Adrenal gland (tissue), 5 donors: ENCODE measurements at regions not wholly inside any gene's neighbourhood (a gene's known extent, or its start where the extent isn't known, plus 50 kb on each side); places are given as distances from the start of the nearest gene placed in this dataset.

ENCODE experiments used
- POLR2A ChIP-seq, 2 donors: fragments of 450-650 bp; IDR thresholded peaks; one replicate each; pipeline ENCODE4 v1.6.1; 2017; ENCODE audit warnings: antibody characterized with exemption in 2 of 2, mild to moderate bottlenecking in 2 of 2, moderate library complexity in 1 of 2
- TF ChIP-seq, protein P1 (sequence below), 6 experiments: fragments of 450-650 bp in 4 of 6; fragments of 200-600 bp in 2 of 6; sonication (generic) in 1 of 6; IDR thresholded peaks; 1 replicate in 5 of 6; 2 replicates in 1 of 6; pipeline versions ENCODE4 v1.5.1 to v1.8.0; 2016 to 2021; ENCODE audit warnings: antibody characterized with exemption in 6 of 6, mild to moderate bottlenecking in 2 of 6, moderate library complexity in 1 of 6
- donor health status: DM: no; HTN: no; CAD: no.

DNA sequence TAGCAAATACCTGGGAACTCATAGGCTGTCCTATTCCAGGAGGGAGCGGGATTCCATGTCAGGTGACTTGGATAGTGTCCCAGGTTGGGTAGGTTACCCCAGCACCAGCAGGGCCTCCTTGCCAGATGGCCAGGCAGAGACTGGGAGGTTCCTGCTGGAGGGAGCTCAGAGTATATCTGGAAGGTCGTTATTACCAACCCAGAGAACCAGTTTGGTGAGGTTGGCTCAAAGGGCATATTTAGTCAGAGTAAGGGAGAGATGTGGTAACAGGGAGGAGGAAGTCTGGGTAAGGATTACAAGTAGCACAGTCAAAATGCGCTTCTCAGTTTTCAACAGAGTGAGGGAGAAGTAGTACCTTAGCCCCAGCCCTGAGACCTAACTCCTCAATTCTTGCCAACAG is 53.3 kb upstream of the LNX1 start:
- TF ChIP-seq POLR2A (IDR thresholded peaks at IDR 0.05) = no peak
- TF ChIP-seq, protein P1, sequence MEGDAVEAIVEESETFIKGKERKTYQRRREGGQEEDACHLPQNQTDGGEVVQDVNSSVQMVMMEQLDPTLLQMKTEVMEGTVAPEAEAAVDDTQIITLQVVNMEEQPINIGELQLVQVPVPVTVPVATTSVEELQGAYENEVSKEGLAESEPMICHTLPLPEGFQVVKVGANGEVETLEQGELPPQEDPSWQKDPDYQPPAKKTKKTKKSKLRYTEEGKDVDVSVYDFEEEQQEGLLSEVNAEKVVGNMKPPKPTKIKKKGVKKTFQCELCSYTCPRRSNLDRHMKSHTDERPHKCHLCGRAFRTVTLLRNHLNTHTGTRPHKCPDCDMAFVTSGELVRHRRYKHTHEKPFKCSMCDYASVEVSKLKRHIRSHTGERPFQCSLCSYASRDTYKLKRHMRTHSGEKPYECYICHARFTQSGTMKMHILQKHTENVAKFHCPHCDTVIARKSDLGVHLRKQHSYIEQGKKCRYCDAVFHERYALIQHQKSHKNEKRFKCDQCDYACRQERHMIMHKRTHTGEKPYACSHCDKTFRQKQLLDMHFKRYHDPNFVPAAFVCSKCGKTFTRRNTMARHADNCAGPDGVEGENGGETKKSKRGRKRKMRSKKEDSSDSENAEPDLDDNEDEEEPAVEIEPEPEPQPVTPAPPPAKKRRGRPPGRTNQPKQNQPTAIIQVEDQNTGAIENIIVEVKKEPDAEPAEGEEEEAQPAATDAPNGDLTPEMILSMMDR (IDR thresholded peaks at IDR 0.05) = no peak
